Sigmoid colon (tissue), 4 donors: ENCODE measurements at regions not wholly inside any gene's neighbourhood (a gene's known extent, or its start where the extent isn't known, plus 50 kb on each side); places are given as distances from the start of the nearest gene placed in this dataset.

Experiments
- POLR2A ChIP-seq, 2 donors: fragments of 450-650 bp; IDR thresholded peaks; one replicate each; pipeline ENCODE4 v1.6.1; 2016; ENCODE audit warnings: antibody characterized with exemption in 2 of 2, mild to moderate bottlenecking in 2 of 2, moderate library complexity in 2 of 2
- POLR2AphosphoS5 ChIP-seq, 4 donors: sonication (generic); formaldehyde crosslinking; IDR thresholded peaks; one replicate each; pipeline ENCODE4 v1.6.1; 2017; ENCODE audit warnings: antibody characterized with exemption in 4 of 4

DNA sequence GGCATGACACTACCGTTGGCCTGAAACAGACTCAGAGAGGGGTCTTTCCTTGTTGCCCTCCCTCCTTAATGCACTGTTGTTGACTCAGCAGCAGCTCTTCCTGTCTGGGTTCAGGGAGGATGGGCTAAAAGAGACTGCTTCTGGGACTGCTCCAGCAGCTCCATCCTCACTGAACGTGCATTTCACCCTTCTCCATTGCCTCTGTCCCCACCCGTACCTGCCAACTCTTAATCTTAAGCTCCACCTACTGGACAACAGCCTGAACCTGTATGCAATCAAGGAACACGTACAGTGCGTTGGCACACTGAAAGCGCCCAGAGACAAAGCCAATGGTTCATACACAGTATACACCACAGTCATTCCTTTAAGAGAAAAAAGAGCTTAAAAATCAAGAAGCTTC, 230.8 kb upstream of the RAB6C start:
- TF ChIP-seq POLR2A (IDR thresholded peaks at IDR 0.05) (no peak), POLR2AphosphoS5 (IDR thresholded peaks at IDR 0.05) (no peak)
